ENCODE measurements at regions not wholly inside any gene's neighbourhood (a gene's known extent, or its start where the extent isn't known, plus 50 kb on each side); places are given as distances from the start of the nearest gene placed in this dataset.

GRCh38 chr14:30791522-30792351 is 82.6 kb upstream of the COCH start:
- TF ChIP-seq, protein P1, sequence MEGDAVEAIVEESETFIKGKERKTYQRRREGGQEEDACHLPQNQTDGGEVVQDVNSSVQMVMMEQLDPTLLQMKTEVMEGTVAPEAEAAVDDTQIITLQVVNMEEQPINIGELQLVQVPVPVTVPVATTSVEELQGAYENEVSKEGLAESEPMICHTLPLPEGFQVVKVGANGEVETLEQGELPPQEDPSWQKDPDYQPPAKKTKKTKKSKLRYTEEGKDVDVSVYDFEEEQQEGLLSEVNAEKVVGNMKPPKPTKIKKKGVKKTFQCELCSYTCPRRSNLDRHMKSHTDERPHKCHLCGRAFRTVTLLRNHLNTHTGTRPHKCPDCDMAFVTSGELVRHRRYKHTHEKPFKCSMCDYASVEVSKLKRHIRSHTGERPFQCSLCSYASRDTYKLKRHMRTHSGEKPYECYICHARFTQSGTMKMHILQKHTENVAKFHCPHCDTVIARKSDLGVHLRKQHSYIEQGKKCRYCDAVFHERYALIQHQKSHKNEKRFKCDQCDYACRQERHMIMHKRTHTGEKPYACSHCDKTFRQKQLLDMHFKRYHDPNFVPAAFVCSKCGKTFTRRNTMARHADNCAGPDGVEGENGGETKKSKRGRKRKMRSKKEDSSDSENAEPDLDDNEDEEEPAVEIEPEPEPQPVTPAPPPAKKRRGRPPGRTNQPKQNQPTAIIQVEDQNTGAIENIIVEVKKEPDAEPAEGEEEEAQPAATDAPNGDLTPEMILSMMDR (IDR thresholded peaks at IDR 0.05), result no peak
- no peak for TF ChIP-seq POLR2A (IDR thresholded peaks at IDR 0.05)

Measured in body of pancreas (tissue), 4 donors.